ENCODE measurements at regions not wholly inside any gene's neighbourhood (a gene's known extent, or its start where the extent isn't known, plus 50 kb on each side); places are given as distances from the start of the nearest gene placed in this dataset.

DNA sequence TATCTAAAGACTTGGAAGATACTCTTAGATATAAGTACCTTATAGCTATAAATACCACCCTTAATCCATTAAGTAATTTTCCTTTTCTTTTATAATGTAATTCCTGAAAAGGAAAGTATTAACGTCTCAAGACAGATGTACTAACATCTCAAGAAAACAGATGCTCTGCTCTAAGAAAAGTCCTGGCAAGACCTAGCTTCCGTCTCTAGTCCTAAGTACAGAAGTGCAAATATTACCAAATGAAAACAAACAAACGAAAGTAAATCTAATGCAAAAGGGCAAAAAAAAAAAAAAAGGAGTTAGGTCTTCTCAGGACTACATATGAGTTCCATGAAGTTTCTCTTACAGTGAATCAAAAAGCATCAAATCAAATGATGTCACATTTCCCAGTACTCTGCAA, 106.8 kb upstream of the PDE10A start:
- no peak for DNase-seq (ENCODE audit: low read depth in 1 of 2, low spot score in 1 of 2)
- no peak overlapping the region for H3K27ac ChIP-seq (replicated peaks)
- no peak overlapping the region for H3K4me3 ChIP-seq (replicated peaks; ENCODE audit: insufficient read depth, low read length)
- no peaks in the 10 kb centered on the region for H3K27me3 ChIP-seq (ENCODE audit: insufficient read depth, poor library complexity, severe bottlenecking)
- no peak for TF ChIP-seq CTCF (IDR thresholded peaks at IDR 0.05; ENCODE audit: insufficient read depth, low read length)
- no peak for TF ChIP-seq SPI1 (IDR thresholded peaks at IDR 0.05; ENCODE audit: borderline replicate concordance, low read depth)

GRCh38 chr6:165769401-165769800, 106.4 kb upstream of the PDE10A start:
- no peak for DNase-seq (ENCODE audit: low read depth in 1 of 2, low spot score in 1 of 2)
- no peak overlapping the region for H3K4me3 ChIP-seq (replicated peaks; ENCODE audit: insufficient read depth, low read length)
- no peak overlapping the region for H3K27ac ChIP-seq (replicated peaks)
- no peaks in the 10 kb centered on the region for H3K27me3 ChIP-seq (ENCODE audit: insufficient read depth, poor library complexity, severe bottlenecking)
- no peak for TF ChIP-seq POLR2AphosphoS5 (IDR thresholded peaks at IDR 0.05; ENCODE audit: low read depth)
- TF ChIP-seq CTCF (IDR thresholded peaks at IDR 0.05; ENCODE audit: insufficient read depth, low read length), result no peak
- no peak for TF ChIP-seq GABPA (IDR thresholded peaks at IDR 0.05; ENCODE audit: low read depth)
- TF ChIP-seq, protein P1, sequence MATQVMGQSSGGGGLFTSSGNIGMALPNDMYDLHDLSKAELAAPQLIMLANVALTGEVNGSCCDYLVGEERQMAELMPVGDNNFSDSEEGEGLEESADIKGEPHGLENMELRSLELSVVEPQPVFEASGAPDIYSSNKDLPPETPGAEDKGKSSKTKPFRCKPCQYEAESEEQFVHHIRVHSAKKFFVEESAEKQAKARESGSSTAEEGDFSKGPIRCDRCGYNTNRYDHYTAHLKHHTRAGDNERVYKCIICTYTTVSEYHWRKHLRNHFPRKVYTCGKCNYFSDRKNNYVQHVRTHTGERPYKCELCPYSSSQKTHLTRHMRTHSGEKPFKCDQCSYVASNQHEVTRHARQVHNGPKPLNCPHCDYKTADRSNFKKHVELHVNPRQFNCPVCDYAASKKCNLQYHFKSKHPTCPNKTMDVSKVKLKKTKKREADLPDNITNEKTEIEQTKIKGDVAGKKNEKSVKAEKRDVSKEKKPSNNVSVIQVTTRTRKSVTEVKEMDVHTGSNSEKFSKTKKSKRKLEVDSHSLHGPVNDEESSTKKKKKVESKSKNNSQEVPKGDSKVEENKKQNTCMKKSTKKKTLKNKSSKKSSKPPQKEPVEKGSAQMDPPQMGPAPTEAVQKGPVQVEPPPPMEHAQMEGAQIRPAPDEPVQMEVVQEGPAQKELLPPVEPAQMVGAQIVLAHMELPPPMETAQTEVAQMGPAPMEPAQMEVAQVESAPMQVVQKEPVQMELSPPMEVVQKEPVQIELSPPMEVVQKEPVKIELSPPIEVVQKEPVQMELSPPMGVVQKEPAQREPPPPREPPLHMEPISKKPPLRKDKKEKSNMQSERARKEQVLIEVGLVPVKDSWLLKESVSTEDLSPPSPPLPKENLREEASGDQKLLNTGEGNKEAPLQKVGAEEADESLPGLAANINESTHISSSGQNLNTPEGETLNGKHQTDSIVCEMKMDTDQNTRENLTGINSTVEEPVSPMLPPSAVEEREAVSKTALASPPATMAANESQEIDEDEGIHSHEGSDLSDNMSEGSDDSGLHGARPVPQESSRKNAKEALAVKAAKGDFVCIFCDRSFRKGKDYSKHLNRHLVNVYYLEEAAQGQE (IDR thresholded peaks at IDR 0.05; ENCODE audit: insufficient replicate concordance, low read depth), result no peak
- no peak for TF ChIP-seq SPI1 (IDR thresholded peaks at IDR 0.05; ENCODE audit: borderline replicate concordance, low read depth)

DNA sequence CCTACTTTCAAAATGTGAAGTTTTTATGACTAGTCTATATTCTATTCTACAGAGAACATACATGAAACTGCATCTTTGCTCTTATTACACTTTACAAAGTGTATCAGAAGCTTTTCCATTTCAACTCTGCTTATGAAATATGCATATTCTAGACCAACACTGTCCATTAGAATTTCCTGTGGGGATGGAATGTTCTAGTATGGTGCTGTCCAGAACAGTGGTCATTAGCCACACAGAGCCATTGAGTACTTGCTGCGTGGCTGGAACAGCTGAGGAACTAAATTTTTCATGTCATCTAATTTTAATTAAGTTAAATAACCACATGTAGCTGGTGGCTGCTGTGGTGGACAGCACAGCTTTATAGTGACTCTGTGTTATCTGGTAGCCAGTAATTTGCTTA, 105.9 kb upstream of the PDE10A start:
- Histone ChIP-seq H3K27ac (replicated peaks) (no peak overlapping the region), H3K4me3 (replicated peaks; ENCODE audit: insufficient read depth, low read length) (no peak overlapping the region), H3K27me3 (ENCODE audit: insufficient read depth, poor library complexity, severe bottlenecking) (no peaks in the 10 kb centered on the region)
- no peak for TF ChIP-seq GABPA (IDR thresholded peaks at IDR 0.05; ENCODE audit: low read depth)
- no peak for TF ChIP-seq CTCF (IDR thresholded peaks at IDR 0.05; ENCODE audit: insufficient read depth, low read length)
- no peak for TF ChIP-seq POLR2AphosphoS5 (IDR thresholded peaks at IDR 0.05; ENCODE audit: low read depth)
- TF ChIP-seq, protein P1 (IDR thresholded peaks at IDR 0.05; ENCODE audit: insufficient replicate concordance, low read depth), result no peak
- TF ChIP-seq SPI1 (IDR thresholded peaks at IDR 0.05; ENCODE audit: borderline replicate concordance, low read depth), result no peak
- DNase-seq (ENCODE audit: low read depth in 1 of 2, low spot score in 1 of 2), result no peak

DNA sequence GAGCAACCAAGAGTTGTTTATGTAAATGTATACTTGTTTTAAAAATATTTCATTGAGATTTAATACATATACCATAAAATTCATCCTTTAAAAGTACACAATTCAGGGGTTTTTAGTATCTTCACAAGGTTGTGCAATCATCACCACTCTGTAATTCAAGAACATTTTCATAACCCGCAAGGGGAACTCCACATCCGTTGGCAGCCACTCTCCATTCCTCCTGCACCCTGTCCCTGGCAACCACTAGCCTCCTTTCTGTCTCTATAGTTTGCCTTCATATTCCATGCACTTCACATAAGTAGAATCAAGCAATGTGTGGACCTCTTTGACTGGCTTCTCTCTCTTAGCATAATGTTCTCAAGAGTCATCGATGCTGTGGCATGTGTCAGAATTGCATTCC, 104.2 kb upstream of the PDE10A start:
- H3K27ac ChIP-seq (replicated peaks), result no peak overlapping the region
- H3K4me3 ChIP-seq (replicated peaks; ENCODE audit: insufficient read depth, low read length), result no peak overlapping the region
- TF ChIP-seq, protein P1 (IDR thresholded peaks at IDR 0.05; ENCODE audit: insufficient replicate concordance, low read depth), result no peak
- TF ChIP-seq CTCF (IDR thresholded peaks at IDR 0.05; ENCODE audit: insufficient read depth, low read length) (no peak), POLR2AphosphoS5 (IDR thresholded peaks at IDR 0.05; ENCODE audit: low read depth) (no peak), SPI1 (IDR thresholded peaks at IDR 0.05; ENCODE audit: borderline replicate concordance, low read depth) (no peak), GABPA (IDR thresholded peaks at IDR 0.05; ENCODE audit: low read depth) (no peak)
- H3K27me3 ChIP-seq (ENCODE audit: insufficient read depth, poor library complexity, severe bottlenecking), result no peaks in the 10 kb centered on the region
- DNase-seq (ENCODE audit: low read depth in 1 of 2, low spot score in 1 of 2), result no peak

Measured in HL-60 (cell line).